GM12878 (cell line): ENCODE measurements at regions not wholly inside any gene's neighbourhood (a gene's known extent, or its start where the extent isn't known, plus 50 kb on each side); places are given as distances from the start of the nearest gene placed in this dataset.

Experiments used
- ATAC-seq: fragments of 200-7000 bp; cut with Tn5 transposase; 3 replicates; pipeline ENCODE4 v1.9.1; 2020; ENCODE audit warnings: mild to moderate bottlenecking, moderate library complexity
- BruUV-seq: library from RNA; stranded (reverse); fragments of 400-500 nt; replicated peaks from 2 replicates; lab custom pipeline; 2021; lab: Mats Ljungman, UMichigan
- CTCF ChIA-PET: fragments of 300-600 bp; sonication (Branson Sonifier 250); formaldehyde crosslinking; extraction: SDS; loops from one replicate; lab custom pipeline; 2021; ENCODE audit warnings: inconsistent platforms; lab: Yijun Ruan, JAX
- POLR2A ChIA-PET: fragments of 350-600 bp; formaldehyde crosslinking; extraction: SDS; loops from one replicate; lab custom pipeline; 2021; ENCODE audit warnings: inconsistent platforms; lab: Charles Lee
- RAD21 ChIA-PET: fragments of 300-600 bp; sonication (Branson Sonifier 250); formaldehyde crosslinking; loops from one replicate; lab custom pipeline; 2023; ENCODE audit warnings: antibody characterized with exemption; ENCODE audit not compliant: unreplicated experiment; lab: Charles Lee
- SMC1A ChIA-PET: fragments of 300-600 bp; sonication (Branson Sonifier 250); formaldehyde crosslinking; loops from one replicate; lab custom pipeline; 2023; ENCODE audit not compliant: unreplicated experiment, uncharacterized antibody; lab: Charles Lee
- DNase-seq: peaks from one replicate; pipeline ENCODE4 v3.0.0-alpha.2; 2011; ENCODE audit warnings: low read depth, low spot score
- FAIRE-seq: peaks from 3 replicates; lab custom pipeline; 2011; peaks lifted over from hg19 to GRCh38; lab: Jason Lieb, UNC
- H2AFZ ChIP-seq: 2 replicates; pipeline ENCODE4 v1.6.0; 2011; ENCODE audit warnings: low read depth, low read length, control low read depth; ENCODE audit not compliant: control insufficient read depth
- H3K27ac ChIP-seq: 2 replicates; pipeline ENCODE4 v1.5.1; 2011; ENCODE audit warnings: control low read depth; ENCODE audit not compliant: control insufficient read depth, insufficient read depth
- H3K27me3 ChIP-seq, 2 experiments: replicated peaks in 1 of 2; 2 replicates each; pipeline versions ENCODE4 v1.6.0 to v1.6.1; 2011; ENCODE audit warnings: low read length in 1 of 2; ENCODE audit not compliant: control insufficient read depth in 2 of 2, insufficient read depth in 2 of 2
- H3K36me3 ChIP-seq, 2 experiments: 2 replicates each; pipeline ENCODE4 v1.5.1; 2011; ENCODE audit warnings: low read length in 1 of 2; ENCODE audit not compliant: control insufficient read depth in 2 of 2, insufficient read depth in 2 of 2
- H3K4me1 ChIP-seq: 2 replicates; pipeline ENCODE4 v1.6.1; 2011; ENCODE audit warnings: mild to moderate bottlenecking, low read length, moderate library complexity, mixed read lengths; ENCODE audit not compliant: control insufficient read depth, insufficient read depth
- H3K4me2 ChIP-seq: 2 replicates; pipeline ENCODE4 v1.6.0; 2011; ENCODE audit warnings: control low read depth; ENCODE audit not compliant: control insufficient read depth, insufficient read depth
- H3K4me3 ChIP-seq: fragments of 200-600 bp; sonication (generic); 2 replicates; pipeline ENCODE4 v1.5.1; 2016
- H3K79me2 ChIP-seq: 2 replicates; pipeline ENCODE4 v1.6.0; 2011; ENCODE audit warnings: low read length; ENCODE audit not compliant: control insufficient read depth, insufficient read depth
- H3K9ac ChIP-seq: 2 replicates; pipeline ENCODE4 v1.8.0; 2011; ENCODE audit warnings: low read length, control low read depth, mixed read lengths; ENCODE audit not compliant: control insufficient read depth, insufficient read depth
- H3K9me3 ChIP-seq: replicated peaks from 3 replicates; pipeline ENCODE4 v1.5.1; 2011; ENCODE audit warnings: mild to moderate bottlenecking, low read length; ENCODE audit not compliant: control insufficient read depth, insufficient read depth
- H4K20me1 ChIP-seq: 2 replicates; pipeline ENCODE4 v1.6.0; 2011; ENCODE audit not compliant: control insufficient read depth, insufficient read depth
- BRCA1 ChIP-seq: IDR thresholded peaks from 2 replicates; pipeline ENCODE4 v1.6.1; 2011; ENCODE audit warnings: low read depth, low read length, improper control_type of control experiment
- CUX1 ChIP-seq: IDR thresholded peaks from 2 replicates; pipeline ENCODE4 v1.6.1; 2012; ENCODE audit warnings: improper control_type of control experiment, low read depth, low read length; ENCODE audit not compliant: insufficient replicate concordance
- GATAD2B ChIP-seq: fragments of 450-650 bp; conservative IDR thresholded peaks from 2 replicates; pipeline ENCODE4 v1.6.1; 2017; ENCODE audit warnings: low read depth, mild to moderate bottlenecking, moderate library complexity
- HDAC2 ChIP-seq: fragments of 200-600 bp; sonication (generic); IDR thresholded peaks from 2 replicates; pipeline ENCODE4 v1.6.1; 2017
- HDAC6 ChIP-seq: fragments of 200-600 bp; sonication (generic); IDR thresholded peaks from one replicate; pipeline ENCODE4 v1.8.0; 2017; ENCODE audit warnings: antibody characterized with exemption; ENCODE audit not compliant: unreplicated experiment
- IKZF2 ChIP-seq, 2 experiments: fragments of 450-650 bp; IDR thresholded peaks; 2 replicates each; pipeline ENCODE4 v1.6.1; 2017; ENCODE audit warnings: mild to moderate bottlenecking in 2 of 2, moderate library complexity in 2 of 2
- LARP7 ChIP-seq: fragments of 450-650 bp; IDR thresholded peaks from 2 replicates; pipeline ENCODE4 v1.6.1; 2017; ENCODE audit warnings: mild to moderate bottlenecking
- NFIC ChIP-seq: IDR thresholded peaks from 2 replicates; pipeline ENCODE4 v1.6.1; 2012; ENCODE audit warnings: low read depth, mild to moderate bottlenecking, inconsistent platforms, low read length, moderate library complexity
- NFYA ChIP-seq: IDR thresholded peaks from 2 replicates; pipeline ENCODE4 v1.6.1; 2011; ENCODE audit warnings: low read depth, mild to moderate bottlenecking, low read length, improper control_type of control experiment, borderline replicate concordance
- PBX3 ChIP-seq: IDR thresholded peaks from 2 replicates; pipeline ENCODE4 v1.6.1; 2011; ENCODE audit warnings: mild to moderate bottlenecking, low read depth, low read length, moderate library complexity; ENCODE audit not compliant: insufficient replicate concordance
- SMAD5 ChIP-seq: IDR thresholded peaks from 2 replicates; pipeline ENCODE4 v1.6.1; 2016; ENCODE audit warnings: antibody characterized with exemption, low read depth
- SMARCA5 ChIP-seq: fragments of 450-650 bp; IDR thresholded peaks from 2 replicates; pipeline ENCODE4 v1.6.1; 2017; ENCODE audit warnings: mild to moderate bottlenecking
- SPI1 ChIP-seq: IDR thresholded peaks from 2 replicates; pipeline ENCODE4 v1.6.1; 2011; ENCODE audit warnings: low read depth, mild to moderate bottlenecking, low read length, moderate library complexity, borderline replicate concordance; ENCODE audit not compliant: insufficient read depth
- STAT1 ChIP-seq: fragments of 450-650 bp; conservative IDR thresholded peaks from 2 replicates; pipeline ENCODE4 v1.6.1; 2014; ENCODE audit warnings: antibody characterized with exemption, mild to moderate bottlenecking
- ZNF622 ChIP-seq: fragments of 450-650 bp; IDR thresholded peaks from 2 replicates; pipeline ENCODE4 v1.6.1; 2017; ENCODE audit warnings: mild to moderate bottlenecking, inconsistent platforms
- WGBS: methylation state at CpG from one replicate; pipeline ENCODE4 v1.1.6; 2016; ENCODE audit warnings: low lambda C conversion rate; ENCODE audit not compliant: insufficient replicate concordance, insufficient coverage; ENCODE audit errors: missing lambda C conversion rate; 5-methylcytosine and 5-hydroxymethylcytosine counted together
- in situ Hi-C: fragments of 300-500 bp; cut with MboI; formaldehyde crosslinking; loops from 9 replicates; pipeline ENCODE4 v1.14.3; 2018; ENCODE audit warnings: mixed read lengths
- intact Hi-C: fragments of 100-400 bp; cut with micrococcal nuclease; formaldehyde crosslinking; loops from one replicate; pipeline ENCODE4 v1.14.2; 2022; ENCODE audit not compliant: unreplicated experiment

- Histone ChIP-seq H3K4me1 (no peaks in the 10 kb centered on the region), H3K4me3 (no peak overlapping the region), H4K20me1 (no peaks in the 10 kb centered on the region), H3K36me3 (no peaks in the 10 kb centered on the region), H3K9ac (no peak overlapping the region), H3K9me3 (no peaks in the 10 kb centered on the region; the same call in 2 of the 3 replicates), H3K79me2 (no peaks in the 10 kb centered on the region), H3K27me3 (no peaks in the 10 kb centered on the region), H3K27ac (no peak overlapping the region), H2AFZ (no peak overlapping the region), H3K4me2 (no peak overlapping the region)
- BruUV-seq, result no TSS peak
- CTCF ChIA-PET, result no interaction called here
- SMC1A ChIA-PET, result interaction anchor here (1.0 kb wide), 1 partner anchor 23 kb away, joined by 3 read pairs; no protein-coding TSS in a partner anchor
- in situ Hi-C loops (no loop called here), intact Hi-C loops (no loop called here)
- TF ChIP-seq IKZF2 (IDR thresholded peaks at IDR 0.05) (no peak), GATAD2B (no peak), HDAC6 (no peak), SMAD5 (no peak), SPI1 (no peak), NFYA (no peak), SMARCA5 (no peak), PBX3 (no peak), NFIC (no peak), CUX1 (no peak), HDAC2 (no peak), STAT1 (no peak), LARP7 (no peak), BRCA1 (no peak), ZNF622 (no peak)
- ATAC-seq (no peak), FAIRE-seq (no peak), DNase-seq (no peak)
- POLR2A ChIA-PET, result no interaction called here
- 30% methylated on average over 2 of the region's 2 CpGs for WGBS
- RAD21 ChIA-PET, result no interaction called here
Observed at GRCh38 chr1:187212377-187212776, 383.6 kb downstream of the PLA2G4A start.
